ENCODE measurements at regions not wholly inside any gene's neighbourhood (a gene's known extent, or its start where the extent isn't known, plus 50 kb on each side); places are given as distances from the start of the nearest gene placed in this dataset.
"Not testable (repeated sequence)": the region's sequence is repeated elsewhere in the genome, so short reads cannot be mapped to it uniquely, and the experiment has no call there.

DNA sequence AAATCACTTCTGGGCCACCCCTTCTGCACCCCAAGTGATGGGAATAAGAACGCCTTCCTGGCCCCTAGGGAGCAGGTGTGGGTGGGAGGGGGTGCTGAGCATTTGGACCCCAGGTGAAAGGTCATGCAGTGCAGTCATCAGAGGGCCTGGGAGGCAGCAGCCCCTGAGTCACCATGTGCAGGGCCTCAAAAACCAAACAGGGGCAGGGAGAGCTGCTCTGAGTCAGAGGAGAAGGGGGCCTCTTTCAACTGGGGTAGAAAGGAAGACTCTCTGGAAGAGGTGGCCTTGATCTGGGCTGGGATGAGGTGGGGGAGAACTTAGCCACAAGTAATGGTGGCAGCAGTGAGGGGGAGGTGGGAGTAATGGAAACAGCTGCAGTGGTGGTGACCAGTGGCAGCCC, 164.3 kb downstream of the BUB3 start:
- DNase-seq (ENCODE audit: low read depth): no peak

GRCh38 chr10:123320091-123320490, 165.9 kb downstream of the BUB3 start:
- no peak for DNase-seq (ENCODE audit: low read depth)

- DNase-seq (ENCODE audit: low read depth): no peak
These were observed 169.7 kb downstream of the BUB3 start for GRCh38 chr10:123323884-123324283.

GRCh38 chr10:123325663-123326190, 171.5 kb downstream of the BUB3 start:
- DNase-seq (ENCODE audit: low read depth): no peak

- no peak for DNase-seq (ENCODE audit: low read depth)
These were observed 172.5 kb downstream of the BUB3 start for GRCh38 chr10:123326674-123327073.

DNA sequence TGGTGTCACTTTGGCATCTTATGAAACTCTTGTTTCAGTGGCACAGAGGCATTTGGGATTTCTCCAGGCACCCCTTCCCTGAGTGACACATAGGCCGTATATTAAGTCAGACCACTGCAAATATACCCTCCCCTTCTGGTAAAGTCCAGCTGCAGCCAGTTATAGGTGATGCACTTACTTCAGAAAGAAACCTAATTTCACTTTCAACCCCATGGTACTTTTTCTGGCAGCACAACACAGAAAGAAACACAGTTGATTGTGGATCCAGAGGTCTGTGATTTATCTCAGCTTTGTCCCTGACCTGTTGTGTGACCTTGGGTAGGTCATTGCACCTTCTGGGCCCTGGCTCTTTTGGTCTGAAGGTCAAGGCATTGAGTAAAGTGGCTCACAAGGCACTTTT, 173.2 kb downstream of the BUB3 start:
- DNase-seq (ENCODE audit: low read depth): no peak

- no peak for DNase-seq (ENCODE audit: low read depth)
These were observed 173.7 kb downstream of the BUB3 start for GRCh38 chr10:123327896-123328295.

- DNase-seq (ENCODE audit: low read depth): no peak
These were observed 177.2 kb downstream of the BUB3 start for GRCh38 chr10:123331438-123331837.

- no peak for DNase-seq (ENCODE audit: low read depth)
These were observed 192.4 kb downstream of the BUB3 start for GRCh38 chr10:123346581-123346980.

- DNase-seq (ENCODE audit: low read depth): no peak
These were observed 194.7 kb downstream of the BUB3 start for GRCh38 chr10:123348691-123349572.

DNA sequence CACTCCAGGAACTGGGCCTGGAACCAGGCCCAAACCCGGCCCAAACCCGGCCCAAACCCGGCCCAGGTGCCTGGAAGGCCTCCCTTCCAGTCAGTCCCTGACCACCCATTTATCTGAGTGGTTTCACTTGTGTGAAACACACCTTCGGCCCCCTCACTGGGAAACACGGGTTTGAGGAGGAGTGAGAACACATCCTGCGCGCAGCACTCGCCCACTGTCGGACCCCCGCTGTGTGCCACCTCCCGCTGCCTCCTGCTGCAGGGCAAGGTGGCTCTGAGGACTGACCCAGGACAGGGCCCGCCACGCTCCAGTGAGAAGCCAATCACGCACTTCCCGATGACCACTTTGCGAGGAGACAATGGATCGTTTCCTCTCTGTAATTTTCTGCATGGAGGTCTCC, 197.5 kb downstream of the BUB3 start:
- no peak for DNase-seq (ENCODE audit: low read depth)

- DNase-seq (ENCODE audit: low read depth): no peak
These were observed 200.3 kb downstream of the BUB3 start for GRCh38 chr10:123354521-123354920.

GRCh38 chr10:123355748-123356481, 201.7 kb downstream of the BUB3 start:
- DNase-seq (ENCODE audit: low read depth): no peak

- no peak for DNase-seq (ENCODE audit: low read depth)
These were observed 202.6 kb downstream of the BUB3 start for GRCh38 chr10:123356799-123357198.

DNA sequence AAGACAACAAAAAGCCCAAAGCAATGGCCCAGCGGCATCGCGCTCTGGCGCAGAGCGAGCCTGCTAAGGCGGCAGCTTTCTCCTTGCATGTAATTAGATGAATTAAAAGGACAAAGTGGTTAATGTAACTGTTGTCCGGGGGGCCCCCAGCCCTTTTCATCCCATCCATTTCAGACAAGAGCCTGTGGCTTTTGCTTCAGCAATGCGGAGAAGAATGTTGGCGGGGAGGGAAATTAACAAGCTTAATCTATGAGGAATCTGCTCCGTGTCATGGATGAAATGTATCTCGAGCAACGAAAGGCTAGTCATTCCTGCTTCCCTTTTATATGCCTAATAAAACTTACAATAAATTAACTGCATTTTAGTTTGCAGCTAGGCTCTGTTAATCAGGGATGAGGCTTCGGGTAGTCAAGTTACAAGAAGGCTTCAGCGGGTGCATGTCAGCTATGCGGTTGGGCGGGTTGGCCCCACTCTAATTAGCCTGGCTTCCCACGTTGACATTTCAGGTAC, 203.3 kb downstream of the BUB3 start:
- no peak for DNase-seq (ENCODE audit: low read depth)

GRCh38 chr10:123359539-123359938, 205.3 kb downstream of the BUB3 start:
- no peak for DNase-seq (ENCODE audit: low read depth)

GRCh38 chr10:123361832-123362231, 207.6 kb downstream of the BUB3 start:
- DNase-seq (ENCODE audit: low read depth): no peak

DNA sequence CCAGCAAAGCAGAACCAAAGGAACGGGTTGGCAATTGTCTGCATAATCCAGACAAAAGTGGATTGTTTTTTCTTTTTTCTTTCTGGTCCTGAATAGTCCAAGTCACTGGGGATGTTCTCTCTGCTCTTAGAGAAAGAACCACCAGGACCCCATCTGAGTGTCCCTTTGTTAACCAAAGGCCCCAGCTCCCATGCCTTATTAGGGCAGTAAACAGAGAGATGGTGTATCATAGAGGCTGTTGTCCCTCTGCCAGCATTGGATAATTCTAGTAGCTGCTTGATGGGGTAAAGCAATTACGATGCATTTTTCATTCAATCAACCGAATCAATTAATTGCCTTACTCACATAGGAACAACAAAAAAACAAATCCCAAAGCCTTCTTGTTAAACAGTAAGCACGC, 213.0 kb downstream of the BUB3 start:
- no peak for DNase-seq (ENCODE audit: low read depth)

DNA sequence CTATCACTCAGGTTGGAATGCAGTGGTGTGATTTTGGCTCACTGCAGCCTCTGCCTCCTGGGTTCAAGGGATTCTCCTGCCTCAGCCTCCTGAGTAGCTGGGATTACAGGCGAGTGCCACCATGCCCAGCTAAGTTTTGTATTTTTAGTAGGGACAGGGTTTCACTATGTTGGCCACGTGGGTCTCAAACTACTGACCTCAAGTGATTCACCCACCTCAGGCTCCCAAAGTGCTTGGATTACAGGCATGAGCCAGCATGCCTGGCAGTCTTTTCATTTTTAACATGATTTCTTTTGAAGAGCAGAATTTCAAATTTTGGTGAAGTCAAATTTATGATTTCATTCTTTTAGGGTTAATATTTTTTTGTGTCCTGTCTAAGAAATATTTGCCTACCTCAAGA, 217.4 kb downstream of the BUB3 start:
- DNase-seq (ENCODE audit: low read depth): not testable (repeated sequence)

- DNase-seq (ENCODE audit: low read depth): no peak
These were observed 219.4 kb downstream of the BUB3 start for GRCh38 chr10:123373591-123373990.

DNA sequence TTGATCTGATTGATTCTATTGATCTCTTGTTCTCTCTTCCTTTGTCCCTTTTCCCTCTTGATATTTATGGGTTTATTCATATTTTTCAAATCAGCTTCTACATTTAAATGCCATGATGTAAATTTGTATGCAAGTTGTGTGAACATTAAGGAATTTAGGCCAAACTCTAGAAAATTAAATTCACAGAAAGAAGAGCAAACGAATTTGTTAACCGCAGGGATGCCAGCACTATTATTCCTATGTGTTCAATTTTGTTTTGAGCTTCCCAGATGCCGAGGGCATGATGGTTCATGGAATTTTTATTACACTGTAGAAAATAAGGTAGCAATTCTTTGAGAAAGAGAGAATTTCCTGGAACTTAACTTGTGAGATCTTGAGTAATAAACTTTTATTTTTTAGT, 220.9 kb downstream of the BUB3 start:
- DNase-seq (ENCODE audit: low read depth): no peak

GRCh38 chr10:123375738-123376137, 221.5 kb downstream of the BUB3 start:
- DNase-seq (ENCODE audit: low read depth): no peak

- DNase-seq (ENCODE audit: low read depth): peak; percentile 11
These were observed 223.7 kb downstream of the BUB3 start for GRCh38 chr10:123377883-123378282.

Measured in fibroblast of gingiva (primary cell).